H9 (cell line): ENCODE measurements at regions not wholly inside any gene's neighbourhood (a gene's known extent, or its start where the extent isn't known, plus 50 kb on each side); places are given as distances from the start of the nearest gene placed in this dataset.

Experiments
- DNase-seq: peaks from one replicate; pipeline ENCODE4 v3.0.0-alpha.2; 2017
- H2AFZ ChIP-seq: one replicate; pipeline ENCODE4 v1.6.1; 2013; ENCODE audit warnings: mild to moderate bottlenecking, low read length, control low read depth, moderate library complexity
- H2AK5ac ChIP-seq: 2 replicates; pipeline ENCODE4 v1.6.1; 2013; ENCODE audit warnings: low read length, control low read depth, mixed read lengths; ENCODE audit not compliant: insufficient read length
- H2BK120ac ChIP-seq: one replicate; pipeline ENCODE4 v1.6.1; 2013; ENCODE audit warnings: low read depth, mild to moderate bottlenecking, low read length, control low read depth, inconsistent platforms; ENCODE audit not compliant: poor library complexity, severe bottlenecking
- H2BK12ac ChIP-seq: 2 replicates; pipeline ENCODE4 v1.6.1; 2013; ENCODE audit warnings: low read length, control low read depth, mixed read lengths, low read depth; ENCODE audit not compliant: insufficient read length
- H2BK15ac ChIP-seq: 2 replicates; pipeline ENCODE4 v1.6.1; 2013; ENCODE audit warnings: low read depth, low read length, control low read depth
- H2BK20ac ChIP-seq: one replicate; pipeline ENCODE4 v1.6.1; 2013; ENCODE audit warnings: low read depth, mild to moderate bottlenecking, low read length, control low read depth, inconsistent platforms; ENCODE audit not compliant: poor library complexity, severe bottlenecking
- H2BK5ac ChIP-seq: 2 replicates; pipeline ENCODE4 v1.6.1; 2013; ENCODE audit warnings: low read length, control low read depth, mixed read lengths; ENCODE audit not compliant: insufficient read length
- H3K14ac ChIP-seq: 2 replicates; pipeline ENCODE4 v1.6.1; 2013; ENCODE audit warnings: low read length, control low read depth; ENCODE audit not compliant: insufficient read depth
- H3K18ac ChIP-seq: 2 replicates; pipeline ENCODE4 v1.6.1; 2013; ENCODE audit warnings: low read depth, mild to moderate bottlenecking, mixed read lengths, low read length, control low read depth; ENCODE audit not compliant: insufficient read length
- H3K23ac ChIP-seq: 2 replicates; pipeline ENCODE4 v1.6.1; 2013; ENCODE audit warnings: low read length, control low read depth, mixed read lengths, low read depth; ENCODE audit not compliant: insufficient read length
- H3K23me2 ChIP-seq: 2 replicates; pipeline ENCODE4 v1.6.1; 2013; ENCODE audit warnings: low read depth, mild to moderate bottlenecking, mixed read lengths, low read length, control low read depth; ENCODE audit not compliant: insufficient read length, poor library complexity, severe bottlenecking
- H3K27ac ChIP-seq: 2 replicates; pipeline ENCODE4 v1.5.1; 2013; ENCODE audit warnings: low read length, control low read depth, mixed read lengths, low read depth; ENCODE audit not compliant: insufficient read length
- H3K27me3 ChIP-seq: 2 replicates; pipeline ENCODE4 v1.6.1; 2013; ENCODE audit warnings: low read length, control low read depth, inconsistent platforms; ENCODE audit not compliant: insufficient read depth
- H3K4ac ChIP-seq: 2 replicates; pipeline ENCODE4 v1.6.1; 2013; ENCODE audit warnings: low read depth, mild to moderate bottlenecking, control low read depth, inconsistent platforms, low read length, moderate library complexity
- H3K4me1 ChIP-seq: 2 replicates; pipeline ENCODE4 v1.6.1; 2013; ENCODE audit warnings: low read length, control low read depth, inconsistent platforms; ENCODE audit not compliant: insufficient read depth
- H3K4me2 ChIP-seq: 2 replicates; pipeline ENCODE4 v1.6.1; 2013; ENCODE audit warnings: low read length, control low read depth, mixed read lengths; ENCODE audit not compliant: insufficient read length, insufficient read depth
- H3K56ac ChIP-seq: 2 replicates; pipeline ENCODE4 v1.6.1; 2013; ENCODE audit warnings: low read depth, mild to moderate bottlenecking, mixed read lengths, low read length, control low read depth; ENCODE audit not compliant: insufficient read length
- H3K79me1 ChIP-seq: 2 replicates; pipeline ENCODE4 v1.6.1; 2013; ENCODE audit warnings: low read depth, mild to moderate bottlenecking, moderate library complexity, low read length, control low read depth, inconsistent platforms; ENCODE audit not compliant: insufficient read depth, poor library complexity, severe bottlenecking
- H3K79me2 ChIP-seq: 2 replicates; pipeline ENCODE4 v1.6.1; 2013; ENCODE audit warnings: low read length, control low read depth, inconsistent platforms; ENCODE audit not compliant: insufficient read depth
- H3K9ac ChIP-seq: 2 replicates; pipeline ENCODE4 v1.6.1; 2013; ENCODE audit warnings: low read length, control low read depth, mixed read lengths; ENCODE audit not compliant: insufficient read length; ENCODE audit errors: extremely low read depth
- H3K9me3 ChIP-seq: one replicate; pipeline ENCODE4 v1.6.1; 2013; ENCODE audit warnings: low read depth, low read length, inconsistent platforms; ENCODE audit not compliant: control insufficient read depth
- H3T11ph ChIP-seq: one replicate; pipeline ENCODE4 v1.6.1; 2013; ENCODE audit warnings: mild to moderate bottlenecking, low read length, control low read depth, inconsistent platforms
- H4K20me1 ChIP-seq: one replicate; pipeline ENCODE4 v1.6.1; 2013; ENCODE audit not compliant: control insufficient read depth, insufficient read length, insufficient read depth
- H4K5ac ChIP-seq: 2 replicates; pipeline ENCODE4 v1.6.1; 2013; ENCODE audit warnings: low read depth, mild to moderate bottlenecking, mixed read lengths, low read length, control low read depth; ENCODE audit not compliant: insufficient read length
- H4K8ac ChIP-seq: replicated peaks from 2 replicates; pipeline ENCODE4 v1.6.1; 2013; ENCODE audit warnings: low read length, control low read depth, mixed read lengths, low read depth; ENCODE audit not compliant: insufficient read length
- H4K91ac ChIP-seq: 2 replicates; pipeline ENCODE4 v1.6.1; 2013; ENCODE audit warnings: low read depth, mild to moderate bottlenecking, moderate library complexity, mixed read lengths, low read length, control low read depth; ENCODE audit not compliant: insufficient read length
- H3K27ac Mint-ChIP-seq, 3 experiments: 2 replicates in 2 of 3; 3 replicates in 1 of 3; pipeline ENCODE4 v1.8.0; 2020 to 2021; ENCODE audit warnings: mixed read lengths in 3 of 3, mild to moderate bottlenecking in 1 of 3, moderate library complexity in 1 of 3
- H3K27me3 Mint-ChIP-seq: 2 replicates; pipeline ENCODE4 v1.8.0; 2021; ENCODE audit warnings: low read depth, mild to moderate bottlenecking, moderate library complexity, mixed read lengths
- H3K36me3 Mint-ChIP-seq, 3 experiments: 2 replicates in 2 of 3; 3 replicates in 1 of 3; pipeline ENCODE4 v1.8.0; 2020 to 2021; ENCODE audit warnings: low read depth in 3 of 3, mixed read lengths in 3 of 3; ENCODE audit not compliant: insufficient read depth in 1 of 3
- H3K4me1 Mint-ChIP-seq, 2 experiments: 2 replicates each; pipeline ENCODE4 v1.8.0; 2020; ENCODE audit warnings: mixed read lengths in 2 of 2
- H3K4me3 Mint-ChIP-seq, 2 experiments: 2 replicates in 1 of 2; 3 replicates in 1 of 2; pipeline ENCODE4 v1.8.0; 2020 to 2021; ENCODE audit warnings: mild to moderate bottlenecking in 2 of 2, mixed read lengths in 2 of 2, moderate library complexity in 1 of 2
- H3K9me3 Mint-ChIP-seq, 2 experiments: 2 replicates in 1 of 2; 3 replicates in 1 of 2; pipeline ENCODE4 v1.8.0; 2020; ENCODE audit warnings: mild to moderate bottlenecking in 2 of 2, mixed read lengths in 2 of 2, moderate library complexity in 1 of 2
- CTCF ChIP-seq: fragments of 200-600 bp; sonication (generic); conservative IDR thresholded peaks from 3 replicates; pipeline ENCODE4 v1.8.0; 2021; ENCODE audit warnings: antibody characterized with exemption, mild to moderate bottlenecking
- whole genome bisulfite sequencing: extraction: QIAGEN DNeasy Blood & Tissue Kit; methylation state at CpG from one replicate; pipeline ENCODE4 v1.1.7; 2013; ENCODE audit warnings: missing lambda C conversion rate, low lambda C conversion rate, mixed read lengths; ENCODE audit not compliant: insufficient read length; ENCODE audit errors: extremely low coverage; 5-methylcytosine and 5-hydroxymethylcytosine counted together

GRCh38 chr2:76009484-76009883, 298.8 kb upstream of the GCFC2 start:
- no peak overlapping the region for H4K8ac ChIP-seq
- no peak overlapping the region for H2BK15ac ChIP-seq
- H3K27ac ChIP-seq: no peak overlapping the region
- H3K18ac ChIP-seq: no peak overlapping the region
- Mint-ChIP-seq H3K9me3 (0 out of 5 replicates have a peak, but pooled peaks cover 0 to 1% of the 10 kb centered on the region in 2 experiments), H3K27me3 (no peaks in the 10 kb centered on the region), H3K4me3 (no peak overlapping the region), H3K27ac (no peak overlapping the region; a peak in 1 of 7 replicates), H3K4me1 (peaks cover 22 to 26% of the 10 kb centered on the region in 2 experiments), H3K36me3 (no peaks in the 10 kb centered on the region)
- H3K56ac ChIP-seq: no peak overlapping the region
- H3K4ac ChIP-seq: no peak overlapping the region
- no peak overlapping the region for H3T11ph ChIP-seq
- H2AFZ ChIP-seq: no peak overlapping the region
- H4K20me1 ChIP-seq: no peaks in the 10 kb centered on the region
- H3K79me2 ChIP-seq: no peaks in the 10 kb centered on the region
- no peak overlapping the region for H3K23ac ChIP-seq
- no peak overlapping the region for H4K5ac ChIP-seq
- no peaks in the 10 kb centered on the region for H3K79me1 ChIP-seq
- no peaks in the 10 kb centered on the region; the same call in 1 of the 2 replicates for H3K4me1 ChIP-seq
- H4K91ac ChIP-seq: no peak overlapping the region
- H2BK120ac ChIP-seq: no peak overlapping the region
- WGBS: no CpG with 5 or more reads among the region's 2 CpGs
- H2AK5ac ChIP-seq: no peak overlapping the region
- H3K14ac ChIP-seq: no peak overlapping the region
- H3K4me2 ChIP-seq: no peak overlapping the region
- no peak for TF ChIP-seq CTCF
- no peaks in the 10 kb centered on the region for H3K27me3 ChIP-seq
- H2BK12ac ChIP-seq: no peak overlapping the region
- no peaks in the 10 kb centered on the region for H3K23me2 ChIP-seq
- DNase-seq: no peak
- no peak overlapping the region for H2BK5ac ChIP-seq
- no peaks in the 10 kb centered on the region for H3K9me3 ChIP-seq
- no peak overlapping the region for H2BK20ac ChIP-seq
- no peak overlapping the region for H3K9ac ChIP-seq
